KMS-11 (cell line): ENCODE measurements at regions not wholly inside any gene's neighbourhood (a gene's known extent, or its start where the extent isn't known, plus 50 kb on each side); places are given as distances from the start of the nearest gene placed in this dataset.

Experiments
- H2AFZ ChIP-seq: fragments of 200-600 bp; sonication (generic); 2 replicates; pipeline ENCODE4 v1.6.1; 2016; ENCODE audit warnings: antibody characterized with exemption, mixed run types, low read depth
- H3K27ac ChIP-seq: fragments of 200-600 bp; sonication (generic); 2 replicates; pipeline ENCODE4 v1.6.1; 2016; ENCODE audit warnings: mild to moderate bottlenecking, mixed run types
- H3K27me3 ChIP-seq: fragments of 200-600 bp; sonication (generic); 2 replicates; pipeline ENCODE4 v1.6.1; 2017; ENCODE audit warnings: mild to moderate bottlenecking, low read depth, mixed run types, moderate library complexity; ENCODE audit not compliant: insufficient read depth
- H3K36me3 ChIP-seq: fragments of 200-600 bp; sonication (generic); 2 replicates; pipeline ENCODE4 v1.6.1; 2017; ENCODE audit warnings: mild to moderate bottlenecking, mixed run types; ENCODE audit not compliant: insufficient read depth
- H3K4me1 ChIP-seq: fragments of 200-600 bp; sonication (generic); 2 replicates; pipeline ENCODE4 v1.6.1; 2016; ENCODE audit warnings: mild to moderate bottlenecking, low read depth, mixed run types; ENCODE audit not compliant: poor library complexity, severe bottlenecking
- H3K4me2 ChIP-seq: fragments of 200-600 bp; sonication (generic); 2 replicates; pipeline ENCODE4 v1.7.0; 2016; ENCODE audit warnings: mild to moderate bottlenecking, mixed run types
- H3K4me3 ChIP-seq: fragments of 200-600 bp; sonication (generic); IDR thresholded peaks from 2 replicates; pipeline ENCODE4 v1.6.1; 2017; ENCODE audit warnings: low read depth, low read length, mixed read lengths; ENCODE audit not compliant: insufficient read depth
- H3K79me2 ChIP-seq: fragments of 200-600 bp; sonication (generic); 2 replicates; pipeline ENCODE4 v1.6.1; 2016; ENCODE audit warnings: low read depth, mixed run types; ENCODE audit not compliant: insufficient read depth
- H3K9ac ChIP-seq: fragments of 200-600 bp; sonication (generic); 2 replicates; pipeline ENCODE4 v1.6.1; 2016; ENCODE audit warnings: mild to moderate bottlenecking, mixed run types
- H4K20me1 ChIP-seq: fragments of 200-600 bp; sonication (generic); 2 replicates; pipeline ENCODE4 v1.6.1; 2016; ENCODE audit warnings: mild to moderate bottlenecking, mixed run types; ENCODE audit not compliant: insufficient read depth
- CTCF ChIP-seq: fragments of 200-600 bp; sonication (generic); conservative IDR thresholded peaks from 2 replicates; pipeline ENCODE4 v1.6.1; 2017; ENCODE audit warnings: low read depth, mild to moderate bottlenecking, antibody characterized with exemption, low read length, moderate library complexity, mixed read lengths

GRCh38 chr4:137661693-137662092 is 129.4 kb upstream of the PCDH18 start:
- H3K79me2 ChIP-seq, result no peaks in the 10 kb centered on the region
- H3K4me2 ChIP-seq, result no peak overlapping the region
- no peak for TF ChIP-seq CTCF
- no peak overlapping the region for H3K9ac ChIP-seq
- H4K20me1 ChIP-seq, result no peaks in the 10 kb centered on the region
- no peak overlapping the region for H2AFZ ChIP-seq
- no peaks in the 10 kb centered on the region for H3K27me3 ChIP-seq
- H3K4me3 ChIP-seq, result no peak overlapping the region
- no peaks in the 10 kb centered on the region for H3K4me1 ChIP-seq
- no peak overlapping the region for H3K27ac ChIP-seq
- H3K36me3 ChIP-seq, result no peaks in the 10 kb centered on the region

GRCh38 chr4:137660211-137660610 is 127.9 kb upstream of the PCDH18 start:
- Histone ChIP-seq H3K4me3 (no peak overlapping the region), H3K9ac (no peak overlapping the region), H3K27me3 (no peaks in the 10 kb centered on the region), H3K27ac (no peak overlapping the region), H3K79me2 (no peaks in the 10 kb centered on the region), H4K20me1 (no peaks in the 10 kb centered on the region), H3K4me2 (no peak overlapping the region), H2AFZ (no peak overlapping the region), H3K36me3 (no peaks in the 10 kb centered on the region), H3K4me1 (no peaks in the 10 kb centered on the region)
- TF ChIP-seq CTCF, result no peak

DNA sequence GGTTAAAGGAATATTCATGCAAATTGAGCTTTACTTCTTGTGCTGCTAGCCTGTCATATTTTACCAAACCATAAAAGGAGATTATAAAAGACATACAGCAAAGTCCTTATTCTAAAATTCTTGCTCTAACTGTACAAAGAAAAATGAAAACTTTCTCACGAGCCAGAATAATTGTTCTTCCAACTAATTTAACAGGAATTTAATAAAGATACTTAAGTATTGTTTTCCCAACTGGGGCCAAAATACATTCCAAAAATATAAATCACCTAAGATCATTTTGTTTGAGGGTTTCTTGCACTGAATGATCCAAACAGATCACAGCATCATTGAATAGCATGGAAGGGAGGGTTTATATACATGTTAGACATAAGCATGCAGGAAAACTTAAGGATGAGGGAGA is 127.1 kb upstream of the PCDH18 start:
- H4K20me1 ChIP-seq, result no peaks in the 10 kb centered on the region
- H2AFZ ChIP-seq, result no peak overlapping the region
- no peak overlapping the region for H3K4me2 ChIP-seq
- no peaks in the 10 kb centered on the region for H3K79me2 ChIP-seq
- H3K4me3 ChIP-seq, result no peak overlapping the region
- TF ChIP-seq CTCF, result no peak
- H3K36me3 ChIP-seq, result no peaks in the 10 kb centered on the region
- H3K9ac ChIP-seq, result no peak overlapping the region
- no peak overlapping the region for H3K27ac ChIP-seq
- no peaks in the 10 kb centered on the region for H3K4me1 ChIP-seq
- H3K27me3 ChIP-seq, result no peaks in the 10 kb centered on the region

GRCh38 chr4:137656661-137657060 is 124.4 kb upstream of the PCDH18 start:
- H3K9ac ChIP-seq, result no peak overlapping the region
- no peaks in the 10 kb centered on the region for H3K27me3 ChIP-seq
- H3K79me2 ChIP-seq, result no peaks in the 10 kb centered on the region
- H2AFZ ChIP-seq, result no peak overlapping the region
- H3K4me3 ChIP-seq, result no peak overlapping the region
- no peaks in the 10 kb centered on the region for H3K36me3 ChIP-seq
- no peak for TF ChIP-seq CTCF
- H3K4me1 ChIP-seq, result peaks cover 13% of the 10 kb centered on the region
- no peak overlapping the region for H3K27ac ChIP-seq
- no peaks in the 10 kb centered on the region for H4K20me1 ChIP-seq
- H3K4me2 ChIP-seq, result no peak overlapping the region

- Histone ChIP-seq H4K20me1 (no peaks in the 10 kb centered on the region), H3K27me3 (no peaks in the 10 kb centered on the region), H3K4me2 (no peak overlapping the region), H3K4me3 (no peak overlapping the region), H3K79me2 (no peaks in the 10 kb centered on the region), H3K9ac (no peak overlapping the region), H3K36me3 (no peaks in the 10 kb centered on the region), H3K27ac (no peak overlapping the region), H2AFZ (no peak overlapping the region), H3K4me1 (peaks cover 26% of the 10 kb centered on the region)
- TF ChIP-seq CTCF, result no peak
Observed at GRCh38 chr4:137655302-137655701, 123.0 kb upstream of the PCDH18 start.
